NCI-H226 (cell line): ENCODE measurements at regions not wholly inside any gene's neighbourhood (a gene's known extent, or its start where the extent isn't known, plus 50 kb on each side); places are given as distances from the start of the nearest gene placed in this dataset.
"Not testable (repeated sequence)": the region's sequence is repeated elsewhere in the genome, so short reads cannot be mapped to it uniquely, and the experiment has no call there.

Source experiments
- DNase-seq: peaks from one replicate; pipeline ENCODE4 v3.0.0-alpha.2; 2015

DNA sequence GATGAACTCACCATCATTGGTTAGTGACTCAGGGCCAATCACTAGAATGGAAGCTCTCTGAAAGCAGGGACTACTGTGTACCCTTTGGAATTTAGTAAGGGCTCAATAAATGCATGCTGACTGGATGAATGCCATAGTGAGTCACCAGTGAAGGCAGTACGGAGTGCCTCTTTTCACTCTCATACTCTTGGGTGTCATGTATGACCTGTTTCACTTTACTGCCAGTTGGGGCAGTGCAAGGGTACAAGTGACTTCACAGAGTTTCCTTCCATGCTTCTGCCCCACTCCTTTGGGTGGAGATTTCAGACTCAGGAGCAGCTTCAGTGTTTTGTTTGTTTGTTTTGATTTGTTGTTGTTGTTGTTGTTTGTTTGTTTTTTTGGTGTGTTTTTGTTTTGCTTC, 57.7 kb downstream of the SOX3 start:
- DNase-seq = no peak

DNA sequence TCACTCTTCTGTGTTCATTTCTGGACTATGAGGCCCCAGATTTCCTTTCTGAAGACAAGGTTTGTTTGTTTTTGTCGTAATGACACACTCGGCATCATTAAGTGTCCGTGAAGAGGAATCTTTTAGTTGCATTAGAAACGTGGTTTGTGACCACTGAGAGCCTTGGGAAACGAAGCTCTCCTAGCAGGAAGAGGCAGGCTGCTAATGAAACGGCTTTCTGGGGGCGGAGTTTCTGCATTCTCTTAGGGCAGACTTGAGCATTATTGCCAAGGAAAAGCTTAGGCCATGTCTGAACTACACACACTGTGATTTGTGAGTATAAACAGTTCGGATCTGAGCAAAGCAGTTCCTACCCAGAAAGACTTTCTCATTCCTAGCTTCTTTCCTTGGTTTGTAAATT, 64.0 kb downstream of the SOX3 start:
- DNase-seq = no peak

DNA sequence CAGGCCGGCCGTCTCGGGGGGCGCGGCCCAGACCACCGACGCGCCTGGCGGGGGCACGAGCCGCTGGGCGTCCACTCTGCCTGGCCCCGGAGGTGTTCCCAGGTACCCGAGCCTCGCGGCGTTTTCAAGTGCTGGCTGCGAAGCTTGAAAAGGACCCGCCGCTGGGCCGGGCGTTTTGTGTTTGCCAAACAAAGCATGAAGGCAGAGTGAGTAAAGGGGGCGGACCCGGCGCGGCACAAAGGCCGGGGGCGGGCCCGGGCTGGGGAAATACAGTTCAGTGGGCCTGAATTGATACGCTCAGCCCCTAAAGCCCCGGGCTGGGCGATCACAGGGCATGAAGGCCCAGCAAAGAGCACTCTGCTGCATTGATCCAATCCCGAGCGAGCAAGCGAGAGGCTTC, 65.4 kb downstream of the SOX3 start:
- no peak for DNase-seq

DNA sequence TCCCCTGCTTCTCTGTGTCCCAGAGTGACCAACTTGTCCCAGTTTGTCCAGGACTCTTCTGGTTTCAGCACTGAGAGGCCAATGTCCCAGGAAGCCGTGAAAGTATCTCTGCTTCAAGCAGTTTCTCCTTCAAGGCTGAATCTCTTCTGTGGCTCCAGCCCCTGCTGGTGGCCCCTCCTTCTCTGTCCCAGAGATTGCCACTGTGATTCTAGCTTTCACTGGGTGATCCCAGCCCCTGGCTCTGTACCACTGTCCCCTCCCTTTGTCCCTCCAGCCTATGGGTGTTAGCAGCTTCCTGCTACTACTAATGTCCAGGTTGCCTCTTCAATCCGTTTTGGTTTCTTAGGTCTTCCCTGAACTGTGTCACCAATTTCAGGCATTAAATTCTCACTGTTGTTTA, 70.5 kb downstream of the SOX3 start:
- DNase-seq = no peak

DNA sequence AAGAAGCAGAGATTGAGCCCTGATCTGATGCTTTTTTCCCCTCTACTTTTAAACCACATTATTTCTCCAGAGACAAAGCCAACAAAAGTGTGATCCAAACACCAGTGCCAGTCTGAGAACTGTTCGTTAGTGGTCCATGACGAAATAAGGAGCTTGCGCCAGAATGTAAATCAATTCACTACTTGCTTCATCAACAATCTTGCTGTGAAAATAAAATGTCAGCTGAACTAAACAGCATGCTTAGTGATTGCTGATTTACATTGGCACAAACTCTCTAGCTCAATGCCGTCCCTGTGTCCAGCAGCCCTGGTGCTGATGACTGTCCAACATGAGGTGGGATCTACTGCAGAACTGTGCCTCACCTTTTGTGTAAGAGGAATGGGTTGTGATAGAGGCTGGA, 71.3 kb downstream of the SOX3 start:
- DNase-seq = no peak

DNA sequence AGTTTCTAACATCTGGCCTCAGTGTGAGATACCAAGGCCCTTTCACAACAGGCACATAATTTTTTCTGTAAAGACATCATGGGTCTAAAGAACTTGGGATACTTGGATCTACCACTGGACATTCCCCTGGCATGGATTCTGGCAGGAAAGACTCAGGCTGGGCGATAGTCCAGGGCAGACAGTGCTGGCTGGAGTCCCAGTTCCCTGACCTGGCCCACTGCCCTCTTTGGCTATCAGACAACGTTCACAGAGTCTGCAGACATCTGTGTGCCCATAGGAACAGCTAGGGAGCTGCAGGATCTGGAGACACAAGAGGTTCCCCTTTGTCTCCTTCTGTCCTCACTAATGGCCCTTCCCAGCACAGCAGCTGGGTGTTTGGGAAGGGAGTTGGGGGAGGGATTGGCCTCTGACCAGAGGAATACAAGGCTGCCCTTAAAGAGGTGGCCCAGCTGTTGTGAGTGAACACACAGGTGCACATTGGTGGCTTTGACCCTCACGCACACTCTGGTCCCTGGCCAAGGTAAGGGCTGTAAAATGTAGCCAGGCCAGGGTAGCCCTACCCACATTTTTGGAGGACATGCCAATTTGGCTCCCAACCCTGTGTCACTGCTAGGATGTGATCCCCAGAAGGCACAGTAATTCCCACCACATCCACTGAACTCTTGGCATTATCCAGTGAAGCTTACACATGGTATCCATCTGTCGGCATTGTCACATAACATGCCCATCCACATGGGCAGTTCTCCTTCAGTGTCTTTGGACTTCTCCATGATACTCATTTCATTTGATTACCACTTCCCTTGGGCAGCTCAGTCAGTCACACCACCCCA, 72.3 kb downstream of the SOX3 start:
- DNase-seq = peak; percentile 11

DNA sequence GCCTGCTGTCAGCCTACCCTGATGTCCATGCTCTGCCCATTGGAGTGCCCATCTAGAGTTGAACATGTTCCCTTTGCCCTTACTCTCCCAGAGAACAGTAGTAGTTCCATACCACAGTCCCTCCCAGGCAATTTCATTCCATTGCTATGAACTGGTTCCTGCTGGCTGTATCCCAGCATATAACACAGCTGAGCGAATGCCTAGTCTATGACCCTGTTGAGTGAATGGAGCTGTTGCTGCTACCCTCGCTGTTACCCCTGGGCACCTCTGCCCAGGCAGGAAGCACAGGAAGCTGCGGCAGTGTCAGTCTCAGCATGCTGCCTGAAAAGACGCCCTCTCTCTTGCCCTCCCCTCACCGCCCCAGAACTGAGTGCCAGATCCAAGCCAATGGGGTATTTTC, 73.3 kb downstream of the SOX3 start:
- DNase-seq = peak; percentile 28

DNA sequence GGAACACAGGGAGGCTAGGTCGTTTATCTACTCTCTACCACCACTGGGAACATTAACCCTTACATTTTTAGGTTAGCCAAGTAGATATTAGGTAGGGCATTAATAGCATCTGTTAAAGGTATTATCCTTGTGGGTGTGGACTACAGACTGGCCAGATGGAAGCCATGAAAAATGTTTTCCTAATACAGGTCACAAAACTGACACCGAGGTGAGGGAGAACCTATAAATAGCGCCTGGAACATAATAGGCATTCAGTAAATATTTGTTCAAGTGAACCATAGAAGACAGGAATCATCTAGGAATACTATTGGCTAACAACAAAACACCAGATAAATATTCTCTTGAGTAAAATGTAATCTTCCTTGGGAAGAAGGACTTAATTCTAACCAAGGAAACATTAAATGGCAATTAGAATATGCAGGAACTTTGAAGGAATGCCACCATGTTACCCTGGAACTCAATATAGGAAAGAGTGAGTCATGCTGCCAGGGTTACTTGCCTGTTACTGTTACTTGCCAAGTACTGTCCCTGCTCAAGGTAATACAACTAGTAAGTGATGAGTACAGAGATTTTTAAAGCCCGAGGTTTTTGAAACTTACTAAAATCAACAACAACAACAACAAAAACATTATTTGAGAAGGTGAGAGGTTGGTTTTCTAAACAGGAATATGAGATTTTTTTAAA, 79.0 kb downstream of the SOX3 start:
- DNase-seq = no peak

DNA sequence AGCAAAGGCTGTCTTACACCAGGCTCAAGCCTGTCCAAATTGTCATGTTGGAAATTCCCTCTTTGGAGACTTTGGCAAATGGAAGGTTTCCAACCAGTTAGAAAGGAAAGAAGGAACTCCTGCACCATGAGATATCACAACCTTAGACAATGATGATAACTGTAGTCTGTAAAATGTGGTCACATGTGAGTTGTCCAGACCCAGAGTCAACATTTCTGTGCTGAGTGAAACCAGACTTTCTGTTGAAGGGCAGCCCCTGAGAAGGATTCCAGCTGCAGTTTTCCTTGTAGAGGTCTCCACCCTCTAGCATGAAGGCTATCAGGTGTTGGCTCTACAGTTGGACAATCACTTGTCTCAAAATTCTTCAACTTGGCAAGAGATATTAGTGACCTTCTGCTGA, 82.4 kb downstream of the SOX3 start:
- DNase-seq = no peak

DNA sequence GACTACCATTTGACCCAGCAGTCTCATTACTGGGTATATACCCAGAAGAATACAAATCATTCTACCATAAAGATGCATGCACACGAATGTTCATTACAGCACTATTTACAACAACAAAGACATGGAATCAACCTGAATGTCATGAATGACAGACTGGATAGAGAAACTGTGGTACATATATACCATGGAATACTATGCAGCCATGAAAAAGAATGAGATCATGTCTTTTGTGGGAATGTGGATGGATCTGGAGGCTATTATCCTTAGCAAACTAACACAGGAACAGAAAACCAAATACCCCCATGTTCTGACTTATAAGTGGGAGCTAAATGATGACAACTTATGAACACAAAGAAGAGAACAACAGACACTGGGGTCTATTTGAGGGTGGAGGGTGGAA, 102.7 kb downstream of the SOX3 start:
- not testable (repeated sequence) for DNase-seq

DNA sequence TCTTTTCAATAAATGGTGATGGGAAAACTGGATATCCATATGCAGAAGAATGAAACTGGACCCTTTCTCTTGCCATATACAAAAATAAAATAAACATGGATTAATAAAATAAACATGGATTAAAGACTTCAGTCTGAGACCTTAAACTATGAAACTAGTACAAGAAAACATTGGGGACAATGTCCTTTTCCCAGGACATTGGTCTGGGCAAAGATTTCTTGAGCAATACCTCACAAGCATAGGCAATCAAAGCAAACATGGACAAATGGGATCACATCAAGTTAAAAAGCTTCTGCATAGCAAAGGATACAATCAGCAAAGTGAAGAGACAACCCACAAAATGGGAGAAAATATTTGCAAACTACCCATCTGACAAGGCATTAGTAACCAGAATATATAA, 108.5 kb downstream of the SOX3 start:
- DNase-seq = not testable (repeated sequence)

DNA sequence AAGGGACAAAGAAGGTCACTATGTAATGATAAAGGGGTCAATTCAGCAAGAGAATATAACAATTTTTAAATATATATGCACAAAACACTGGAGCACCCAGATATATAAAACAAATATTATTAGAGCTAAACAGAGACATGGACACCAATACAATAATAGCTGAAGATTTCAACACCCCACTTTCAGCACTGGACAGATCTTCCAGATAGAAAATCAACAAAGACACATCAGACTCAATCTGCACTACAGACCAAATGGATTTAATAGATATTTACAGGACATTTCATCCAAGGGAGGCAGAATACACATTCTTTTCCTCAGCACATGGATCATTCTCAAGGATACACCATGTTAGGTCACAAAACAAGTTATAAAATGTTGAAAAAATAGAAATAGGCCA, 111.4 kb downstream of the SOX3 start:
- no peak for DNase-seq

DNA sequence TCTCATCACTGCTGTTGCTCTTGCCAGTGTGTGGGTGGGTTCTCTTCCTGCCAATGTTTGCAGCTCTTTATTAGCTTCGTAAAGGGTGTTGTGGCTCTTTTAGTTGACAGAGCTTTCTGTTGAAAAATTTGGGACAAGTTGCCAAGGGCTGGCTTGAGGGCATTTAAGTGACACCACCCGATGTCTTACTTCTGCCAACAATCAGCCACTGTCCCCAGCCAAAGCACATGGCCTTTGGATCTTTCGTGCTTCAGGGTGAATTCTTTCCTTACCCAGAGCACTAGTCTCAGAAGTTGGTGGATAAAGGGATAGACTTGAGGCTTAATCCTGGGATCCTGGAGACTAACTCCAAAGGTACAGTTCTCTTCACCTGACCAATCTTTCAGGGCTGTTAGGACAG, 113.6 kb downstream of the SOX3 start:
- no peak for DNase-seq

DNA sequence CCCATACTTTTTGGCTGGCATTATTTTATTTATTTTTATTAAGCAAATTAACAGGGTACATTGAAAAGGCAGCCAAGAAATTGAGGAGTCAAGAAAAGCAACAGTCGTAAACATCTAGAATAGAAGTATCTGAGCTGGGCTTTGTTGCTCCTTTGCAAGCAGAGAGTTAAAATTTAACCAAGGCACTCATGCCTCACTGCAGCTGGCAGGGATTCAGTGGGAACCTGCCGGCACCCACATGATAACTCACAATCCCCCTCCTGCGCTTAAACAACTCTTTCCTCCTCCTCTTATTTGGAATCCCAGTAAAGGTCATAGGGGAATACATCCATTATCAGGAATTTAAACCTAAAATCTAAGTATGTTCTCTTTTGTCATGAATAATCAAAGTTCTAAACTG, 115.5 kb downstream of the SOX3 start:
- DNase-seq = no peak

DNA sequence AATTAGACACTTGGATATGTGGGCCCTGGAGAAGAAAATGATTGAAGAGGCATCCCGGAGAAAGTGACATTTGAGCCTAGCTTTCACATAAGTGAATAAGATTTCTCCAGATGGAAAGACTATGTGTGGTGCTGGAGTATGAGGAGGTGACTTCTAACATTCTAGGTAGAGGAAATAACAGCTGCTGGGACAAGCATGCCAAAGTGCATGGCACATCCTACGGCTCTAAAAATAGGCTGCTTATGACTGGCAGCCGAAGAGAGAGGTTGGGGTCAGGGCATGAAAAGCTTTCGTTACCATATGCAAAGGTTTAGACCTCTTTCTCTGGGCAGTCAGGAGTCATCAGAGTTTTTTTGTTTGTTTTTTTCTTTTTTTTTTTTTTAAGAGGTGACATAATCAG, 142.0 kb downstream of the SOX3 start:
- no peak for DNase-seq

DNA sequence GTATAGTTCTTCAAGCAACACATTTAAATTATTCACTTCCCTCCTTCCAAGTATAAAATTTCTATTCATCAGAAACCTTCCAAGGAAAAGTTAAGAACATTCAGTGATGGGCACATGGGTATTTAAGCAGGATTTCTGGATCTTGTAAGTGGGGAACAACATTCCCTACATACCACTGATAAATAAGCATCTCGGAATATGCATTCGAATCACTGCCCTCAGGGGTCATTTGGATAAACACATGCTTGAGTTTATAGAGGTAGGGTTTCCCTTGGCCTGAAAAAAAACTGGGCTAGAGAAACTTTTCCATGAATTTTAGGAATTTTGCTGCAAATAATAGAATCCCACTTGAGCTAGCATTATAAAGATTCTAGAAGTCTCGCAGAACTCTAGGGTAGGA, 143.9 kb downstream of the SOX3 start:
- no peak for DNase-seq

DNA sequence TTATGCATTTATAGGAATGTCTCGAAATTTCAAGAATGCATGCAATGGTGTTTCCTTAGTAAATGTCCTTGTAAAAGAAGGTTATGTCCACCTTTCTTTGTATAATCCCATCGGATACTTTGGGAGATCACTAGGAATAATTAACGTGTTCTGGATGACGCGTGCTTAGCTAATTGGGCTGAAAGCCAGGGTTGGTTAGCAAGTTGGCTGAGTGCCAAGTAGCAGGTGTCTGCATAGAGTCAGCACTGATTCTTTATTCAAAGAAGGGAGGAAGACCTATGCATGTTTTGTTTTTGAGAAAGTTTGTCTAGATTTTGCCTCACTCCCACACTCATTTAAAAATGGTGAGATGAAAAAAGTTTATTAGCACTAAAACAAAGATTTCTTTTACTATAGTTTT, 144.6 kb downstream of the SOX3 start:
- no peak for DNase-seq

DNA sequence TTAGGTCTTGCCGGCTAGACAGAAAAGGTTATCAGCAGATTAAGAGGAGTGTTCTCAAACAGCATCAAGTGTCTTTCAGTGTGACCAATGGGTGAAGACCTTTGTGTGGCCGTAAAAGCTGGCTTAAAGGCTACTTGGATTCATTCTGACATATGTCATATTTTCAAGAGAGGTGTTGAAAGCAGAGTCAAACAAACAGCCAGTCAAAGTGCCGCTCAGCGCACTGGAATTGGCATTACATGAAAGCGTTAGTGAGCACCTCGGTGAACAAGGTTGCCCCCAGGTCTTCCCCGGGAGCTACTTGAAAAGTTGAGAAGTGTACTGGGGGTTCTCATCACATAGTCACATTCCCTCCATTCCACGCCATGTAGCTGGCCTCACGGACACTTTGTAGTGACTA, 148.9 kb downstream of the SOX3 start:
- no peak for DNase-seq

DNA sequence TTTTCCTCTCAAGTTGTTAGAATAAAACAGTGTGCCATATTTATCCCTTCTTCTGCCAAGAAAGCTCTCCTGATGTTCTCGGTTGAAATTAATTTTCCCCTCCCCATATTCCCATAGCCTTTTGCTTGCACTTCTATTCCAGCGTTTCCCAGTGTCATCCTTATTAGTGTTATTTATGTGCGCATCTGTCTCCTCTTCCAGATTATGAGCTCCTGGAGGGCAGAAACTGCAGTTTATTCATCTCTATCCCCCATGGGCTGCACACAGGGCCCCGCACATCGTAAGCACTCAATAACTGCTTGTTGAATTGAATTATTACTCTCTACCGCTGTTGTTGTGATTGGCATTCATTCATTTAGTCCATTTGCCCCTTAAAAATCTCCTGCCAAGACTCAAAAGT, 149.4 kb downstream of the SOX3 start:
- DNase-seq = no peak

DNA sequence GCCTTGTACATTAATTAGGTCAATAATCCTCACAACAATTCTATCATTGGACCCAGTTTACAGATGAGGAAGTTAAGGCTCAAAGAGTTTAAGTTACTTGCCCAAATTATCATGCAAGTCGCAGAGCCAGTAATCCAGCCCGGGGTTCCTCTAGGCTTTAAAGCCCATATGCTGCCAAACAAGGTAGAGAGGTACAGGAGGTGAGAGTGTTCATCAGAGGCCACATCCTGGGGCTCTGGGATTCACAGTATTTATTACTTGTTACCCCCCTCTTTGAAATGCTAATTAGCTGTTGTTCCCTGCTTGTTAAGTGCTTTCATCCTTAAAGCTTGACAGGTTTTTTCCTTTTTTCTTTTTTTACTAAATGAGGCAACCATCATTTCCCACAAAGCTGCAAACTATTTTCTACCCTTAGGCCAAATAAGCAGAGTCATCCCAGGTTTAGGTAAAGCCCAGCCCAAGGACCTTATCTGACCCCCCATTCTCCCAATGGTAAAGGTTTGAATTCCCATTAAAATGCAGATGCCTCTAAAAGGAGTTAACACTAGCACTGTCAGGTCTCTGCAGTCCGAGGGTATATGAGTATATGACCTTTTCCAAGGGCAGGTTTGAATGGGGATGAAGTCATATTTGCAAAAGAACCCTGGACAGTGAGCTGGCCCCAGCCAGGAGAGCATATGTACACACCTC, 150.3 kb downstream of the SOX3 start:
- no peak for DNase-seq

DNA sequence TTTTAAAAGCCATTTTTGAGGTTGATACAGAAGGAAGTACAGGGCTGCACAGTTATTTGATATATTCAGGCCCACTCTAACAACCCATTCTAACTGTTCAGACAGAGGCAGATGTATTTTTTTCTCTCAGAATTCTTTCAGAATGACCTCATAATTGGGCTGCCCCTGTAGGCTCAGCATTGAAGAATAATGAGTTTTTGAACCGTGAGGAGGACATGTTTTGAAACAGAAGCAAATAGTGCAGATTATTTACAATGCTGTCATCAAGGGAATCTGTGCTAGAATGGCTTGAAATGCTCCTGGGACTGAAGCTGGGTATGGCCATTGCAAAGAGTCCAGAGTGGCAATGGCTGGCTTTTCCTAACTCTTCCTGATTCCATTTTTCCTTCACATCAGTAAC, 158.1 kb downstream of the SOX3 start:
- peak; percentile 12 for DNase-seq

DNA sequence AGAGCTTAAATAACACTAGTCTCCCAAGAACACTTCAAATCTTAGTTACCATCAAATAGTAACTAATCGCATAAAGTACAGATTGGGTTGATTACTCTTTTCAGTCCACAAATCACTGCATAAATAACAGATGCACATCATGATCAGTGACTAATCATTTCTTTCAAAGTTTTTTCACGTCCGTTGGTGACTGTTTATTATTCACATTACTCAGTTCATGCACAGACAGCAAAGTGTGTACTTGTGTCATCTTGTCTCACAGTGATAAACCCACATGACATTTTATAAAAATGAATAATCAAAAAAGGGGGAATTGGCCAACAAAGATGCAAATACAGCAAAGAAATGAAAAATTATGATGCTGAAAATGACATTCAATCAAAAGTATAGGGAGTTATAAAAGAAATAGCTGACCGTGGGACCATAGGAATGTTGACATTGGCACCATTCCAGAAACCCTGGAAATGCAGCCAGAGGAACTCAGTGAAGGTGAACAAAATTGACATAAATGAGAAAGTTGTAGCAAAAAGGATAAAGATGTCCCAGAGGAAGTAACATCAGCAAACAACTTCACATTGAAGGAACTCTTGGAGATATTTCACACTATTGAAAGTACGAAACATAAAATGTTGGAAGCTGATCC, 161.5 kb downstream of the SOX3 start:
- no peak for DNase-seq

DNA sequence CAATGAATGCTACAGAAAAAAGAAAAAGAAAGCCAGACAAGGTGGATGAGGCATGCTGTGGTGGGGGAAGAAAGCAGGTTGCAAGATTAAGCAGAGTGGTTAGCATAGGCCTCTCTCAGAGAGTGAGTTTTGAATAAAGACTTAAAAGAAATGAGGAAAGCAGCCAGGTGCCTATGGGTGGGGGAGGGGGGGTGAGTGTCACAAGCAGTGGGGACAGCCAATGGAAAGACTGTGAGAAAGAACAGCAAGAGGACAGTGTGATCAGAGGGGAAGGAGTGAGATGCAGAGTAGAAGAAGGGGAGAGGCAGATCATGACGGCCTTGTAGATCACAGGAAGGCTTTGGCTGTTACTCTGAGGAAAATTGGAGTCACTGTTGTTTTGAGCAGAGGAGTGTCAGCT, 162.5 kb downstream of the SOX3 start:
- no peak for DNase-seq

DNA sequence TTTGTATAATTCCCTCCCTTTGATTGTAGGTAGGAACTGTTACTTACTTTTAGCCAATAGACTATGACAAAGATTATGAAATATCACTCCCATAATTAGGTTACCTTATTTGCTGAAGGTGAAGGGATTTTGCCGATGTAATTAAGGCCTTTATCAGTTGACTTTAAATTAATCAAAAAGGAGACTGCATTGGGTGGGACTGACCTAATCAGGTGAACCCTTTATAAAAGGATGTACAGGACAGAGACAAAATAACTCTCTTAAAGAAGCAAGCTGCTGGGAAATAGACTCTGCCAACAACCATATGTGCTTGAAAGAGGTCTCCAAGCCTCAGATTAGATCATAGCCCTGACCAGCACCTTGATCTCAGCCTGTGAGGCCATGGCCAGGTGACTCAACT, 167.6 kb downstream of the SOX3 start:
- DNase-seq = no peak
